ENCODE measurements at regions not wholly inside any gene's neighbourhood (a gene's known extent, or its start where the extent isn't known, plus 50 kb on each side); places are given as distances from the start of the nearest gene placed in this dataset.
A peak's percentile ranks its signal among the peaks of the same experiment; 100 is the strongest.
"Not testable (repeated sequence)": the region's sequence is repeated elsewhere in the genome, so short reads cannot be mapped to it uniquely, and the experiment has no call there.

- DNase-seq (ENCODE audit: low spot score in 2 of 2) (no peak), FAIRE-seq (no peak)
Measured at GRCh38 chr4:188370777-188371176, 231.5 kb downstream of the TRIML1 start.

- DNase-seq (ENCODE audit: low spot score in 2 of 2) (no peak), FAIRE-seq (no peak)
Measured at GRCh38 chr4:188372058-188372457, 232.8 kb downstream of the TRIML1 start.

DNA sequence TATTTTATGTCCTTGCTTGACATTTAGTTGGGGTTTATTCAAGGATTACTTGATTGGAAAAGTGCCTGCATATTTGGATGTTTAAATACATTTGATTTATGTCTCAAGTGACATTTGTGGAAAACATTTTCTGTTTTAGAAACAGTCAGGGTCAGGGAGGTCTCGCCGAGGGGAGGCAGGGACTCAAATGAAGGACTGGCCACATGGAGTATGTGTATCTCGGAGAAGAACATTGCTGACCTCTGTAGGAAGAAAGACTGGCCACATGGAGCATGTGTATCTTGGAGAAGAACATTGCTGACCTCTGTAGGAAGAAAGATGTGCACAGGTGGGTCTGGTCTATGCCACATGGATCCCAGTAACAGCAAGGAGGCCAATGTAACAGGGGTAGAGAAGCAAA, 233.6 kb downstream of the TRIML1 start:
- DNase-seq (ENCODE audit: low spot score in 2 of 2), result no peak
- FAIRE-seq, result no peak

GRCh38 chr4:188374871-188375270, 235.6 kb downstream of the TRIML1 start:
- FAIRE-seq (no peak), DNase-seq (ENCODE audit: low spot score in 2 of 2) (no peak)

- no peak for FAIRE-seq
- no peak for DNase-seq (ENCODE audit: low spot score in 2 of 2)
Measured at GRCh38 chr4:188377816-188378215, 238.6 kb downstream of the TRIML1 start.

DNA sequence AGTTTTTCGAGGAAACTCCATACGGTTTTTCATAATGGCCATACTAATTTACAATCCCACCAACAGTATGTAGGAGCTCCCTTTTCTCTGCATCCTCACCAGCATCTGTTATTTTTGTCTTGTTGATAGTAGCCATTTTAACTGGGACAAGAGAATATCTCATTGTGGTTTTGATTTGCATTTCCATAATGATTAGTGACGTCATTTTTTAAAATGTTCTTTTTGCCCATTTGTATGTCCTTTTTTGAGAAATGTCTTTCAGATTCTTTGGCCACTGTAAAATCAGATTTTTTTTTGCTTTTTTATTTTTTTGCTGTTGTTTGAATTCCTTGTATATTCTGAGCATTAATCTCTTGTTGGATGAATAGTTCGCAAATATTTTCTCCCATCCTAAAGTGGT, 243.9 kb downstream of the TRIML1 start:
- DNase-seq (ENCODE audit: low spot score in 2 of 2) (no peak), FAIRE-seq (no peak)

DNA sequence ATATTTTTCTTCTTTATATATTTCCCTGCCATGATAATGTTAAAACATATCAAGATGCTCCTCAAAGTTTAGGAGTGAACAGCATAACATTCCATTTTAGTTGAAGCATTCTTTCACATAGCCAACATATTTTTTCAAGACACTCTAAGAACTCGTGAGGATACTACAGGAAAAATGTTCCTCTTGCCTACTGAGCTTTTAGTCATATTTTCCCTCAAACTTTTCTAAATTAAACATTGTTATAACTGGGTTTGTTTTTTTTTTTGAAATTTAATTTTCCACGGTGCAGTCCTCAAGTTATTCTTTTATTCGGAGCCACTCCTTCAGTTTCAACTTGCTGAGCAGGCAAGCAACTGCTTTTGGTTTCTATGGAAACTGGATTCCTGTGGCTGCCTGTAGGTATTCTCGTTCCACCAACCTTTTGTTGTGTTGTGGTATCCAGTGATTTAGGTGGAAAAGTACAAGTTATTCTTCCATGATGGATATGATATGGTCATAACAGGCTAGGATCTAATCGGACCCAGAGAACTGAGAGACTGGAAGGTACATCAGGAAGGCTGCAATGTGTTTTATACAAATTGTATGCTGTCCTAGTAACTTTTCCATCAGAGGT, 248.0 kb downstream of the TRIML1 start:
- no peak for DNase-seq (ENCODE audit: low spot score in 2 of 2)
- no peak for FAIRE-seq

- not testable (repeated sequence) for DNase-seq (ENCODE audit: low spot score in 2 of 2); FAIRE-seq
Measured at GRCh38 chr4:188391349-188391748, 252.1 kb downstream of the TRIML1 start.

DNA sequence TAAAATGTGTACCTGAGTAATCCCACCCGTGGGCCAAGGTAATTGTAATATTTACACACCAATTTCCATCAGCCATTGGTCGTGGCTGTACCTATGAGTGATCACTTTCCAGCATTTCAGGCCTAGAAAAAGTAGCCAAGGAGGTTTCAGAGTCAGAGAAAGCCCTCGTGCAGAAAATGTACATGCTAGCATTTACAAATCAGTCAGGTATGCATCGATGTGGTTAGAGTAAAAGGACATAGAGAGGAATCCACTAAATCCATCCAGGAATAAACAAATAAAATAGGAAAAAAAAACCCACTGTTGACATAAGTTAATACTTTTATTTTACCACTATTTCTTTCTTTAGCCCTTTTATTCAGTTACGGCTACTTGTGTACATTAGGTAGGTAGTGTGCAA, 256.8 kb downstream of the TRIML1 start:
- FAIRE-seq (no peak), DNase-seq (ENCODE audit: low spot score in 2 of 2) (no peak)

- FAIRE-seq (no peak), DNase-seq (ENCODE audit: low spot score in 2 of 2) (no peak)
Measured at GRCh38 chr4:188399834-188400233, 260.6 kb downstream of the TRIML1 start.

DNA sequence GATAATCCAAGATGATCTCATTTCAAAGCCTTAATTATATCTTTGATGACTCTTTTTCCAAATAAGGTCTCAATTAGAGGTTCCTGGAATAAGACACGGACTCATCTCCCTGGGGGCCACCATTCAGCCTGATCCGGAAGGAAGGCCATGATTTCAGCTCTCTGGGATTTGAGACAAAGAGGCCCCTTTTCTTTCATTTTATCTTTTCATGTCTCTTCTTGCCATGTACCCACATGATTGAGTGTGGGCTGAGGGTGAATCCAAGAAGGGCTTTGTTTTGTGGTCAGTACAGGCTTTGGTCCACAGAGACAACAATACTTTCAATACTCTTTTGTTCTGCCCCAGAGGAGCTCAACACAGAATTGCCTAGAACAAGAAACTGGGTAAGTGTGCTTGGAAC, 261.2 kb downstream of the TRIML1 start:
- DNase-seq (ENCODE audit: low spot score in 2 of 2) (peak in 1 of 2 donors; percentile 19), FAIRE-seq (no peak)

GRCh38 chr4:188403272-188403671, 264.0 kb downstream of the TRIML1 start:
- DNase-seq (ENCODE audit: low spot score in 2 of 2) (no peak), FAIRE-seq (no peak)

DNA sequence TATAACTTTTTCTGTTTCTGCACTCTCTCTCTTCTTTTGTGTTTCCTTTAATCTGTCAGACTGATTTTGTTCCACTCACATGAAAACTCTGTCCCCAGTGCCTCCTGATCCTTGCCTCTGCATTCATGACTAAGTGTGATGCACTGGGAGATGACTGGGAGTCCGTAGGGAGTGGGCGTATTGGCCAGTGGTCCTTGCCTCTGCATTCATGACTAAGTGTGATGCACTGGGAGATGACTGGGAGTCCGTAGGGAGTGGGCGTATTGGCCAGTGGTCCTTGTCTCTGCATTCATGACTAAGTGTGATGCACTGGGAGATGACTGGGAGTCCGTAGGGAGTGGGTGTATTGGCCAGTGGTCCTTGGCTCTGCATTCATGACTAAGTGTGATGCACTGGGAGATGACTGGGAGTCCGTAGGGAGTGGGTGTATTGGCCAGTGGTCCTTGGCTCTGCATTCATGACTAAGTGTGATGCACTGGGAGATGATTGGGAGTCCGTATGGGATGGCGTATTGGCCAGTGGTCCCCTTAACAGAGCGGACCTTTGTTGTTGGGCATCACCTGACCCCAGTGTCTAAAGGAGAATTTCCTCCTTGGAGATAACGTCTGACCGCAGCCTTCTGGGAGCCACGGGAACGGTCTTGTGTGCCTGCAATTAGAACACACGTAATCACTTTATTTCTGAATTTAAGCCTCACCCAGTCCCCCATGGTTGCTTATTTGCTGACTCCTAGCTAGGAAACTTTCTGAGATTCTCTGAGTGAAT, 266.0 kb downstream of the TRIML1 start:
- not testable (repeated sequence) for FAIRE-seq; DNase-seq (ENCODE audit: low spot score in 2 of 2)

- FAIRE-seq (no peak), DNase-seq (ENCODE audit: low spot score in 2 of 2) (no peak)
Measured at GRCh38 chr4:188408244-188409030, 269.2 kb downstream of the TRIML1 start.

- DNase-seq (ENCODE audit: low spot score in 2 of 2), result no peak
- FAIRE-seq, result no peak
Measured at GRCh38 chr4:188409851-188410250, 270.6 kb downstream of the TRIML1 start.

DNA sequence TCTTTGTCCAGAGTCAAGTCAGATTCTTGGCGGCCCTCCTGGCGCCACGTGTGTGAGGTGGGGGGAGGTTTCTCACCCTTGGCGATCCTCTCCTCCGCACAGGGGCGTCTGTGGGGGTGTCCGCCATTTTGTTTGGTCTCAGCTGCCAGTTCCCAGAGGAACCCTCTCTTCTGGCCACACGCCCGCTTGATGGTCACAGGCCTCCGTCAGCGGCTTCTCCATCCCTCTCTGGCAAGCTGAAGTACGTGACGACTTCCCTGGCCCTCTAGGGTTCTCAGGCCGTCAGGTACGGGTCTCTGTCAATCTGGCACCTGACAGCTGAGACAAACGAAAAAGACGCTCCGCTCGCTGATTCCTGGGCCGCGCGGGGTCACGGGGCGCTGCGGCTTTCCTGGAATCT, 272.6 kb downstream of the TRIML1 start:
- no peak for FAIRE-seq

DNA sequence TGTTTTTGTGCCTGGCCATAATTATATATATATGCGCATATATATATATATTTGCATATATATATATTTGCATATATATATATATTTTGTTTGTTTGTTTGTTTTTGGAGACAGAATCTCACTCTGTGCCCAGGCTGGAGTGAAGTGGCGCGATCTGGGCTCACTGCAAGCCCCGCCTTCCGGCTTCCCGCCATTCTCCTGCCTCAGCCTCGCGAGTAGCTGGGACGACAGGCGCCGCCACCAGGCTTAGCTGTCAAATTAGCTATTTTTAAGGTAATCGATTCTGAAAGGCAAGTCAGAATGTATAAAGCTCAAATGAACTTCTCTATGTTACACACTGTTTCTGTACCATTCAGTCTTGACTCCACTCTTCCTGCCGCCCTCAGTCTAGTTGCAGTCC, 273.3 kb downstream of the TRIML1 start:
- no peak for DNase-seq (ENCODE audit: low spot score in 2 of 2)

More for the DNA sequence above, 272.6 kb downstream of the TRIML1 start:
- no peak for DNase-seq (ENCODE audit: low spot score in 2 of 2)

DNA sequence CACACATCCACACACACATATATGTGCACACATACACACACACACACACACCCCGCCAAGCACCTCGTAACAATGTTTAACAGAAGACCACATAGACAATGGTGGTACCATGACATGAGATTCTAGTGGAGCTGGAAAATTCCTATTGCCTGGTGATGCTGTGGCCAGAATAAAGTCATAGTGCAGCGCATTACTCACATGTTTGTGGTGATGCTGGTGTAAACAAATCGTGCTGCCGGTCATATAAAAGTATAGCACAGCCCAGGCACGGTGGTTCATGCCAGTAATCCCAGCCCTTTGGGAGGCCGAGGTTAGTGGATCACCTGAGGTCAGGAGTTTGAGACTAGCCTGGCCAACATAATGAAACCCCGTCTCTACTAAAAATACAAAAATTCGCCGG, 275.2 kb downstream of the TRIML1 start:
- DNase-seq (ENCODE audit: low spot score in 2 of 2) (no peak), FAIRE-seq (no peak)

More for the DNA sequence above, 273.3 kb downstream of the TRIML1 start:
- FAIRE-seq, result no peak

GRCh38 chr4:188417181-188417580, 277.9 kb downstream of the TRIML1 start:
- no peak for FAIRE-seq
- DNase-seq (ENCODE audit: low spot score in 2 of 2), result no peak

- FAIRE-seq, result no peak
Measured at GRCh38 chr4:188423039-188423438, 283.8 kb downstream of the TRIML1 start.

DNA sequence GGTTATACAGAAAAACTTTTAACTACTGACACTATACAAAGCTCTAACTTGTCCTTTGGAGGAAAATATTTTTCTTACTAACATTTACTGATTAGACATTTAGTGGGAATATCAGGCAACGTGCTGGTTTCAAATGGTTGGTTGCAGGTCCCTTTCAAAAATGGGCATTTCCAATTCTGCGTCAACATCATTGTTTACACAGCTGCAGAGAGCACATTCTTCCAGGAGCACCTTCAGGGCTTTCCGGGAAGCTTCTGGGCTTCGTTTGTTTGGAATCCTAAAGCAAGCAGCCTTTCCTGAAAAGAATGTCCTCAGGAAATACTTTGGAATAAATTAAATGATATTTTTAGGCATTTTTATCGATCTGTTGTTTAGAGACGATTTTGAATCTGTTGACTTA, 289.7 kb downstream of the TRIML1 start:
- no peak for FAIRE-seq
- DNase-seq (ENCODE audit: low spot score in 2 of 2), result no peak

More at GRCh38 chr4:188423039-188423438, 283.8 kb downstream of the TRIML1 start:
- no peak for DNase-seq (ENCODE audit: low spot score in 2 of 2)

Measured in frontal cortex (tissue), 3 donors.